Coronary artery (tissue), 2 donors: ENCODE measurements at regions not wholly inside any gene's neighbourhood (a gene's known extent, or its start where the extent isn't known, plus 50 kb on each side); places are given as distances from the start of the nearest gene placed in this dataset.

Experiments
- DNase-seq: peaks from one replicate; pipeline ENCODE4 v3.0.0-alpha.2; 2017; ENCODE audit warnings: low spot score
- H3K27ac ChIP-seq, 2 donors: fragments of 200-600 bp; sonication (generic); one replicate each; pipeline ENCODE4 v1.5.1; 2016 to 2019
- H3K4me3 ChIP-seq: fragments of 200-600 bp; sonication (generic); 2 replicates; pipeline ENCODE4 v1.5.1; 2016; ENCODE audit warnings: mild to moderate bottlenecking, moderate library complexity
- CTCF ChIP-seq: fragments of 200-600 bp; sonication (generic); IDR thresholded peaks from one replicate; pipeline ENCODE4 v1.5.1; 2019; ENCODE audit warnings: antibody characterized with exemption

DNA sequence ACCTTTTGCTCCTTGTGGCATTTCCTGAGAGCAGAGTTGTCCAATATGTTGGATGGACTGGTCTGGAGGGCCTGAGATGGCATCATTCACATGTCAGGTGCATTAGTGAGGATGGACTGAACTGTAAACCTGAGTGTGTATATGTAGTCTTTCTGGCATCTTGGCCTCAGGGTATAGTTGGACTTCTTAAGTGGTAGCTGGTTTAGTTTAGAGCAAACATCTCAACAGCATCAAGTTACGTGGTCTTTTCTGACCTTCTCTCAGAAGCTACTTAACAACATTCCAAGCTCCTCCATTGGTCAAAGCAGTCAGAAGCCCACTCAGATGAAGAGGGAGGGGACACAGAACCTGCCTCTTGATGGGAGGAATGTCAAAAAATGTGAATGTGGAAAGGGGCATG is 829.9 kb downstream of the METTL15 start:
- Histone ChIP-seq H3K27ac (no peak overlapping the region), H3K4me3 (no peak overlapping the region)
- no peak for DNase-seq
- no peak for TF ChIP-seq CTCF

GRCh38 chr11:28932940-28933339 is 824.8 kb downstream of the METTL15 start:
- no peak for TF ChIP-seq CTCF
- DNase-seq, result no peak
- H3K27ac ChIP-seq, result no peak overlapping the region
- no peak overlapping the region for H3K4me3 ChIP-seq

- H3K4me3 ChIP-seq, result no peak overlapping the region
- DNase-seq, result no peak
- no peak overlapping the region for H3K27ac ChIP-seq
- no peak for TF ChIP-seq CTCF
Measured at GRCh38 chr11:28924004-28924403, 815.8 kb downstream of the METTL15 start.

DNA sequence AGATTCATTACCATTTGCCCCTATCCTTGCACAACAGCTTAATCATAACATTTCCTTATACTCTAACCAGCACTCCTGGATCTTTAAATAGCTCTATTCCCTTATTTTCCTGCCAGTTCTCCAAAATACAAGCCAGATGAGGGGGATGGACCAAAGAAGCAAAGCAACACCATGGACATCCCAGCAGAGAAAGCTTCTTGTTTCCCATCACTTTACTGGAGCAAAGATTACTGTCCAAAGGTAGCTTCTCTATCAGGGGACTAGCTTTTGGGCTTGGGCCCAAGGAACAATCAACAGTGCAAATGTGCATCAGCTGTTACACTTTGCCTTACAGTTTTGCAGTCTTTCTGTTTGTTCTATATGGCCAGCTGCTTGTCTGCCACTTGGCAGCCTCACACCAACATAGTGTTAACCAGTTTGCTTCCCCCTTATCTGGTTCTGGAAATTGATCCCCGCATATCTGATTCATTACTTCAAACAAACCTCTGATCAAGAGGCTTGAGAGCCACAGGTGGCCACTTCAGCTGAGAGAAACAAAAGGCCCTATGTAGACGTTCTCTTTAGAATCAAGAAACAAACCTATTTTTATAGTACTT is 814.3 kb downstream of the METTL15 start:
- DNase-seq, result no peak
- TF ChIP-seq CTCF, result no peak
- no peak overlapping the region for H3K4me3 ChIP-seq
- H3K27ac ChIP-seq, result no peak overlapping the region

DNA sequence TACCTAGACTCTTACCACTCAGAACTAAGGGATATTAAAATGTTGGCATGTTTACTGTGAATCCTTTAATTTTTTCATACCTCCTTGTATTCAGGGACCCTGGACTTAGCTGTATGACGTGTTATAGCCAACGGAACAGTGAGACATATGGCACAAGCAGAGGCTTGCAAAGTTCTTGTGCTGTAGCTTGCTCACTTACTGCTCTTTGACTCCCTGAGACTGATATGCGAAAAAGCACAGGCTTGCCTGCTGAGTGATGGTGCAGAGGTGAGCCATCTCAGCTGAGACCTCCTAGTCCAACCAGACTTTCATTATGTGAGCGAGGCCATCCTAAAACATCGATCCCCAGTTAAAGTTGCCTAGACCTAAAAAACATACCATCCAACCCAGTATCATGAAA is 811.0 kb downstream of the METTL15 start:
- no peak for TF ChIP-seq CTCF
- no peak for DNase-seq
- H3K27ac ChIP-seq, result no peak overlapping the region

DNA sequence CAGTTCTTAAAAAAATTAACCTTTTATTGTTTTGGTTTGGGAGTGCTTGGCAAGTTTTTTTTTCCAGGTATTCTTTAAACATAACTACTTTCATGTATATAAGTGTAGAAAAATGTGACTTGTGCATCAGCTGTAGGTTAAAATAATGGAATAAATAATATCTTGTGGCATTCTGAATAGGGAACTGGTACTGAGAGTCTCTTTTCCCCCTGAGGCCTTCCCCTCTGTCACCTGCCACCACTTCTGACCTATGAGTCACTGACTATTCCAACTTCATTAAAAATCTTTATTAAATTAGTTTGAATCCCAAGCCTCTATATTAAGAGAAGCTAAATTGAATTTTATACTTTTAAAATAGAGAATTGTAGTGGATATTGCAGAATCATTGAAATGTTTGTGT is 805.7 kb downstream of the METTL15 start:
- Histone ChIP-seq H3K4me3 (no peak overlapping the region), H3K27ac (no peak overlapping the region)
- no peak for TF ChIP-seq CTCF
- no peak for DNase-seq

More for the DNA sequence above, 811.0 kb downstream of the METTL15 start:
- H3K4me3 ChIP-seq, result no peak overlapping the region

- Histone ChIP-seq H3K27ac (no peak overlapping the region), H3K4me3 (no peak overlapping the region)
- DNase-seq, result no peak
- no peak for TF ChIP-seq CTCF
Measured at GRCh38 chr11:28911829-28912228, 803.6 kb downstream of the METTL15 start.
